Caco-2 (cell line): ENCODE measurements at regions not wholly inside any gene's neighbourhood (a gene's known extent, or its start where the extent isn't known, plus 50 kb on each side); places are given as distances from the start of the nearest gene placed in this dataset.

Source experiments
- BruUV-seq: library from RNA; stranded (reverse); fragments of 400-500 nt; replicated peaks from 2 replicates; lab custom pipeline; 2021; lab: Mats Ljungman, UMichigan
- CTCF ChIA-PET: fragments of 300-600 bp; sonication (Branson Sonifier 250); formaldehyde crosslinking; loops from one replicate; lab custom pipeline; 2022; ENCODE audit warnings: antibody characterized with exemption; lab: Charles Lee
- POLR2A ChIA-PET: fragments of 300-600 bp; sonication (Branson Sonifier 250); formaldehyde crosslinking; loops from one replicate; lab custom pipeline; 2022; ENCODE audit warnings: antibody characterized with exemption; lab: Charles Lee
- DNase-seq, 2 experiments: peaks; one replicate each; pipeline versions ENCODE4 v3.0.0 to v3.0.0-alpha.2; 2020 to 2022
- H3K27me3 ChIP-seq: replicated peaks from 2 replicates; pipeline ENCODE4 v1.6.0; 2011; ENCODE audit warnings: low read length; ENCODE audit not compliant: control insufficient read depth, insufficient read depth
- H3K36me3 ChIP-seq: 2 replicates; pipeline ENCODE4 v1.5.1; 2011; ENCODE audit warnings: low read length; ENCODE audit not compliant: control insufficient read depth, insufficient read depth
- H3K4me1 ChIP-seq: fragments of 250-450 bp; sonication (Bioruptor Pico); 2 replicates; pipeline ENCODE4 v1.5.1; 2020; ENCODE audit warnings: mild to moderate bottlenecking
- H3K4me3 ChIP-seq: 2 replicates; pipeline ENCODE4 v1.5.1; 2011; ENCODE audit warnings: low read depth, mild to moderate bottlenecking, control low read depth, low read length
- H3K9me3 ChIP-seq: fragments of 250-450 bp; sonication (Bioruptor Pico); 2 replicates; pipeline ENCODE4 v1.5.1; 2020; ENCODE audit warnings: mild to moderate bottlenecking, moderate library complexity
- H3K27ac Mint-ChIP-seq: one replicate; pipeline ENCODE4 v1.8.0; 2022; ENCODE audit warnings: mixed read lengths; ENCODE audit not compliant: unreplicated experiment
- H3K27me3 Mint-ChIP-seq: one replicate; pipeline ENCODE4 v1.8.0; 2022; ENCODE audit warnings: mixed read lengths; ENCODE audit not compliant: insufficient read depth, unreplicated experiment
- H3K36me3 Mint-ChIP-seq: one replicate; pipeline ENCODE4 v1.8.0; 2022; ENCODE audit warnings: mild to moderate bottlenecking, mixed read lengths; ENCODE audit not compliant: insufficient read depth, unreplicated experiment
- H3K4me1 Mint-ChIP-seq: one replicate; pipeline ENCODE4 v1.8.0; 2022; ENCODE audit warnings: low read depth, mixed read lengths; ENCODE audit not compliant: unreplicated experiment
- H3K4me3 Mint-ChIP-seq: one replicate; pipeline ENCODE4 v1.8.0; 2022; ENCODE audit warnings: mild to moderate bottlenecking, moderate library complexity, mixed read lengths; ENCODE audit not compliant: unreplicated experiment
- H3K9me3 Mint-ChIP-seq: one replicate; pipeline ENCODE4 v1.8.0; 2022; ENCODE audit warnings: mixed read lengths; ENCODE audit not compliant: unreplicated experiment
- CTCF ChIP-seq, 2 experiments: fragments of 200-600 bp in 1 of 2; IDR thresholded peaks; 1 replicate in 1 of 2; 2 replicates in 1 of 2; pipeline versions ENCODE4 v1.5.1 to v1.8.0; 2011 to 2022; ENCODE audit warnings: antibody characterized with exemption in 1 of 2, control low read depth in 1 of 2, inconsistent platforms in 1 of 2, low read depth in 1 of 2, low read length in 1 of 2, mild to moderate bottlenecking in 1 of 2, moderate library complexity in 1 of 2; ENCODE audit not compliant: insufficient read depth in 1 of 2, severe bottlenecking in 1 of 2, unreplicated experiment in 1 of 2
- intact Hi-C: fragments of 100-400 bp; cut with micrococcal nuclease; formaldehyde crosslinking; loops from one replicate; pipeline ENCODE4 v1.10.0; 2022; ENCODE audit not compliant: unreplicated experiment

GRCh38 chr1:96983866-96984265 lies 262.3 kb downstream of the PTBP2 start:
- H3K9me3 Mint-ChIP-seq, result no peaks in the 10 kb centered on the region
- CTCF ChIA-PET, result no interaction called here
- no peak overlapping the region for H3K4me3 Mint-ChIP-seq
- H3K4me3 ChIP-seq, result no peak overlapping the region
- POLR2A ChIA-PET, result no interaction called here
- no peaks in the 10 kb centered on the region for H3K9me3 ChIP-seq
- H3K4me1 ChIP-seq, result no peaks in the 10 kb centered on the region
- BruUV-seq, result no TSS peak
- no peaks in the 10 kb centered on the region for H3K4me1 Mint-ChIP-seq
- H3K27me3 ChIP-seq, result no peaks in the 10 kb centered on the region
- DNase-seq, result no peak
- no peaks in the 10 kb centered on the region for H3K27me3 Mint-ChIP-seq
- no peaks in the 10 kb centered on the region for H3K36me3 Mint-ChIP-seq
- no peaks in the 10 kb centered on the region for H3K36me3 ChIP-seq
- intact Hi-C loops, result no loop called here
- no peak for TF ChIP-seq CTCF (IDR thresholded peaks at IDR 0.05; ENCODE audit: insufficient read depth in 1 of 2, low read depth in 1 of 2, low read length in 1 of 2, severe bottlenecking in 1 of 2, unreplicated experiment in 1 of 2)
- H3K27ac Mint-ChIP-seq, result no peak overlapping the region

DNA sequence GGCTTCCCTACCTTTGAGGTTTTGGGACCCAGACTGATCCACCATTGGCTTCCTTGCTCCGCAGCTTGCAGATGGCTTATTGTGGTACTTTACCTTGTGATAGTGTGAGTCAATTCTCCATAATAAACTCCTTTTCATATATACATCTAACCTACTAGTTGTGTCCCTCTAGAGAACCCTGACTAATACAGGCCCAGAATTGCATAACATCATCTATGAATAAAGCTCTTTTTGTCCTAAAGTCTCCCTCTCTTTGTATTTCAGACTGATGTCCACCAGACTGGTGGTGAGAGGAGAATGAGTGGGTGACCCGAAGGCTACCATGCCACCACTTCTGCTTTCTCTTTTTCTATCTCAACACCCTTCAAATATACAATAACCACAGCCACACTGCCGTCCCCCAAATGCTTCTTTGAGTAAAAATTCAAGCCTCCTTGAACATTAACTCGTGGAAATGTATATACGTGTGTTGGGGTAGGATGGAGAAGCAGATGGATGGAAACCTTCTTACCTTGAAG lies 265.7 kb downstream of the PTBP2 start:
- intact Hi-C loops, result no loop called here
- no peak for TF ChIP-seq CTCF (IDR thresholded peaks at IDR 0.05; ENCODE audit: insufficient read depth in 1 of 2, low read depth in 1 of 2, low read length in 1 of 2, severe bottlenecking in 1 of 2, unreplicated experiment in 1 of 2)
- Mint-ChIP-seq H3K9me3 (no peaks in the 10 kb centered on the region), H3K36me3 (no peaks in the 10 kb centered on the region), H3K27ac (no peak overlapping the region), H3K4me3 (no peak overlapping the region), H3K4me1 (no peaks in the 10 kb centered on the region), H3K27me3 (no peaks in the 10 kb centered on the region)
- Histone ChIP-seq H3K27me3 (no peaks in the 10 kb centered on the region), H3K4me1 (no peaks in the 10 kb centered on the region), H3K36me3 (no peaks in the 10 kb centered on the region), H3K9me3 (no peaks in the 10 kb centered on the region), H3K4me3 (no peak overlapping the region)
- no peak for DNase-seq
- POLR2A ChIA-PET, result no interaction called here
- BruUV-seq, result no TSS peak
- CTCF ChIA-PET, result no interaction called here

GRCh38 chr1:96989302-96989701 lies 267.7 kb downstream of the PTBP2 start:
- no peak overlapping the region for H3K4me3 Mint-ChIP-seq
- H3K4me1 Mint-ChIP-seq, result no peaks in the 10 kb centered on the region
- DNase-seq, result no peak

More at GRCh38 chr1:96989302-96989701, 267.7 kb downstream of the PTBP2 start:
- BruUV-seq, result no TSS peak
- Histone ChIP-seq H3K4me3 (no peak overlapping the region), H3K9me3 (no peaks in the 10 kb centered on the region), H3K4me1 (no peaks in the 10 kb centered on the region), H3K27me3 (no peaks in the 10 kb centered on the region), H3K36me3 (no peaks in the 10 kb centered on the region)
- Mint-ChIP-seq H3K9me3 (no peaks in the 10 kb centered on the region), H3K27ac (no peak overlapping the region), H3K27me3 (no peaks in the 10 kb centered on the region), H3K36me3 (no peaks in the 10 kb centered on the region)
- intact Hi-C loops, result no loop called here
- POLR2A ChIA-PET, result no interaction called here
- CTCF ChIA-PET, result no interaction called here
- no peak for TF ChIP-seq CTCF (IDR thresholded peaks at IDR 0.05; ENCODE audit: insufficient read depth in 1 of 2, low read depth in 1 of 2, low read length in 1 of 2, severe bottlenecking in 1 of 2, unreplicated experiment in 1 of 2)
